GM21423 (cell line): ENCODE measurements at regions not wholly inside any gene's neighbourhood (a gene's known extent, or its start where the extent isn't known, plus 50 kb on each side); places are given as distances from the start of the nearest gene placed in this dataset.
"Not testable (repeated sequence)": the region's sequence is repeated elsewhere in the genome, so short reads cannot be mapped to it uniquely, and the experiment has no call there.

ENCODE experiments used
- ATAC-seq: cut with Tn5 transposase; IDR thresholded peaks from one replicate; pipeline ENCODE4 v1.9.1; 2021; ENCODE audit warnings: mild to moderate bottlenecking, moderate library complexity; ENCODE audit not compliant: unreplicated experiment

- no peak for ATAC-seq
Observed at GRCh38 chr9:96133321-96134021, 168.5 kb downstream of the HSD17B3 start.

GRCh38 chr9:96131825-96132224 is 170.2 kb downstream of the HSD17B3 start:
- no peak for ATAC-seq

- ATAC-seq = no peak
Observed at GRCh38 chr9:96130970-96131369, 171.0 kb downstream of the HSD17B3 start.

- no peak for ATAC-seq
Observed at GRCh38 chr9:96129747-96130146, 172.2 kb downstream of the HSD17B3 start.

- no peak for ATAC-seq
Observed at GRCh38 chr9:96128880-96129279, 173.1 kb downstream of the HSD17B3 start.

- no peak for ATAC-seq
Observed at GRCh38 chr9:96126321-96126881, 175.6 kb downstream of the HSD17B3 start.

- no peak for ATAC-seq
Observed at GRCh38 chr9:96125624-96126023, 176.4 kb downstream of the HSD17B3 start.

GRCh38 chr9:96122751-96123150 is 179.2 kb downstream of the HSD17B3 start:
- no peak for ATAC-seq

GRCh38 chr9:96122282-96122681 is 179.7 kb downstream of the HSD17B3 start:
- no peak for ATAC-seq

GRCh38 chr9:96121136-96121535 is 180.8 kb downstream of the HSD17B3 start:
- ATAC-seq = no peak

GRCh38 chr9:96117398-96118080 is 184.4 kb downstream of the HSD17B3 start:
- no peak for ATAC-seq

- ATAC-seq = no peak
Observed at GRCh38 chr9:96116275-96117064, 185.5 kb downstream of the HSD17B3 start.

- ATAC-seq = no peak
Observed at GRCh38 chr9:96115836-96116235, 186.1 kb downstream of the HSD17B3 start.

GRCh38 chr9:96113032-96113431 is 188.9 kb downstream of the HSD17B3 start:
- ATAC-seq = no peak

- ATAC-seq = no peak
Observed at GRCh38 chr9:96109680-96110351, 192.2 kb downstream of the HSD17B3 start.

- no peak for ATAC-seq
Observed at GRCh38 chr9:96108691-96109380, 193.1 kb downstream of the HSD17B3 start.

- no peak for ATAC-seq
Observed at GRCh38 chr9:96107436-96107835, 194.5 kb downstream of the HSD17B3 start.

GRCh38 chr9:96100385-96101300 is 201.3 kb downstream of the HSD17B3 start:
- ATAC-seq = no peak

- ATAC-seq = not testable (repeated sequence)
Observed at GRCh38 chr9:96090630-96091029, 211.3 kb downstream of the HSD17B3 start.
